ENCODE measurements at regions not wholly inside any gene's neighbourhood (a gene's known extent, or its start where the extent isn't known, plus 50 kb on each side); places are given as distances from the start of the nearest gene placed in this dataset.

DNA sequence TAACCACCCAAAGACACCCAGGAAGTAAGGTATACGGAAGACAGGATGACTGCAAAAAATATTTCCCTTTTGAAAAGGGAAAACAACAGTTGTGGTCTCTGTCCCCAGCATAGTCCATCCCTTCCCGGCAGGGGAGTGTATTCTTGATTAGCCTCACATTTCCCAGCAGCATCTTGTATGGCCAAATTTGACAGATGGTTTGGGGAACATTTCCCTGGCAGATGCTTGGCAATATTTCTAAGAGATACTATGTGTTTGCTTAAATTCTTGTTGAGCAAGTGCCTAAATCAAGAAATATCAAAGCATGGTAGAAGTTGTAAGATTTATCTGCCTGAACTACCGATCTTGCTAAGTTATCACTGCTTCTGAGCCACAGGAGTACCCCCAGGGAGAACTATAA is 56.9 kb upstream of the TPK1 start:
- DNase-seq (ENCODE audit: low read depth), result no peak
- no peak overlapping the region for H3K4me3 ChIP-seq (ENCODE audit: low read depth, low read length)
- TF ChIP-seq MYC (IDR thresholded peaks at IDR 0.05; ENCODE audit: low read depth, low read length) (no peak), MAX (IDR thresholded peaks at IDR 0.05; ENCODE audit: low read depth, low read length) (no peak), POLR2A (IDR thresholded peaks at IDR 0.05; ENCODE audit: extremely low read depth, insufficient read length) (no peak)
- TF ChIP-seq, protein P1, sequence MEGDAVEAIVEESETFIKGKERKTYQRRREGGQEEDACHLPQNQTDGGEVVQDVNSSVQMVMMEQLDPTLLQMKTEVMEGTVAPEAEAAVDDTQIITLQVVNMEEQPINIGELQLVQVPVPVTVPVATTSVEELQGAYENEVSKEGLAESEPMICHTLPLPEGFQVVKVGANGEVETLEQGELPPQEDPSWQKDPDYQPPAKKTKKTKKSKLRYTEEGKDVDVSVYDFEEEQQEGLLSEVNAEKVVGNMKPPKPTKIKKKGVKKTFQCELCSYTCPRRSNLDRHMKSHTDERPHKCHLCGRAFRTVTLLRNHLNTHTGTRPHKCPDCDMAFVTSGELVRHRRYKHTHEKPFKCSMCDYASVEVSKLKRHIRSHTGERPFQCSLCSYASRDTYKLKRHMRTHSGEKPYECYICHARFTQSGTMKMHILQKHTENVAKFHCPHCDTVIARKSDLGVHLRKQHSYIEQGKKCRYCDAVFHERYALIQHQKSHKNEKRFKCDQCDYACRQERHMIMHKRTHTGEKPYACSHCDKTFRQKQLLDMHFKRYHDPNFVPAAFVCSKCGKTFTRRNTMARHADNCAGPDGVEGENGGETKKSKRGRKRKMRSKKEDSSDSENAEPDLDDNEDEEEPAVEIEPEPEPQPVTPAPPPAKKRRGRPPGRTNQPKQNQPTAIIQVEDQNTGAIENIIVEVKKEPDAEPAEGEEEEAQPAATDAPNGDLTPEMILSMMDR (IDR thresholded peaks at IDR 0.05; ENCODE audit: low read depth, low read length), result no peak

All from NB4 (cell line).